ENCODE measurements at regions not wholly inside any gene's neighbourhood (a gene's known extent, or its start where the extent isn't known, plus 50 kb on each side); places are given as distances from the start of the nearest gene placed in this dataset.
A peak's percentile ranks its signal among the peaks of the same experiment; 100 is the strongest.

GRCh38 chr2:121095257-121096080 is 189.5 kb downstream of the TFCP2L1 start:
- peak in 1 of 2 donors; percentile 47 for DNase-seq

DNA sequence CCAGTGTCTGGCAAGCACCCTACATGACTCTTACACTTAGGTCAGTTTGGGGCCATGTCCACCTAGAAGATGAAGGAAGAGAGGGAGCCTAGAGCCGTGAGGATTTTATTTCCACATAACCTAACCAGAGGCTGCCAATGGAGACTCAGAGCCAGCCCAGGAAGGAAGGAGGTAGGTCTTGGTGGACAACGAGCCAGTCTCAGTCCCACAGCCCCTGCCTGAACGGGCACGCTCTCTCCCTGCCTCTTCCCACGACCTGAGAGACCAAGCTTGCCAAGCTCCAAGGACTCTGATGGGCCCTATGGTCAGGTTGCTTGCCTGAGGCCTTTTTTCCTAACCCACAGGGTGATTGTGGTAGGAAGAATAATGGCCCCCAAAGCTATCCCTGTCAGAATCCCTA is 188.4 kb downstream of the TFCP2L1 start:
- no peak for DNase-seq

DNA sequence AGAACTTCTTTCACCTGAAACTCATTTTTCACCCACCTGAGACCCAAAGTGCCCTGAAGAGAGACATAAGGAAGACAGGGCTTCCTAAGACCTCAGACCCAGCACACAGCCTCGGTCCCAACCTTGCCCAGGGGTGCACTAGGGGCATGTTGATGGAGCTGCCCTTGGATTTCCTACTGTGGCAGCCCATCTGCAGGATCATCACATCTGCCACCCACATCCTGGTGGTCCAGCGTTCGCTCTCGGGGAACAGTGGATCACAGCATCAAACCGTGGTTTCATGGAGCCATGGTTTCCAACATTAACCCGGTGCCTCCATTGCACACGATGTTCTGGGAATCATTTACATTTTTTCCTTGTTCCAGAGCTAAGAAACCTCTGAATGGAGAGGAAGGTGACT is 186.4 kb downstream of the TFCP2L1 start:
- DNase-seq: no peak

GRCh38 chr2:121099329-121100290 is 185.4 kb downstream of the TFCP2L1 start:
- DNase-seq: no peak

DNA sequence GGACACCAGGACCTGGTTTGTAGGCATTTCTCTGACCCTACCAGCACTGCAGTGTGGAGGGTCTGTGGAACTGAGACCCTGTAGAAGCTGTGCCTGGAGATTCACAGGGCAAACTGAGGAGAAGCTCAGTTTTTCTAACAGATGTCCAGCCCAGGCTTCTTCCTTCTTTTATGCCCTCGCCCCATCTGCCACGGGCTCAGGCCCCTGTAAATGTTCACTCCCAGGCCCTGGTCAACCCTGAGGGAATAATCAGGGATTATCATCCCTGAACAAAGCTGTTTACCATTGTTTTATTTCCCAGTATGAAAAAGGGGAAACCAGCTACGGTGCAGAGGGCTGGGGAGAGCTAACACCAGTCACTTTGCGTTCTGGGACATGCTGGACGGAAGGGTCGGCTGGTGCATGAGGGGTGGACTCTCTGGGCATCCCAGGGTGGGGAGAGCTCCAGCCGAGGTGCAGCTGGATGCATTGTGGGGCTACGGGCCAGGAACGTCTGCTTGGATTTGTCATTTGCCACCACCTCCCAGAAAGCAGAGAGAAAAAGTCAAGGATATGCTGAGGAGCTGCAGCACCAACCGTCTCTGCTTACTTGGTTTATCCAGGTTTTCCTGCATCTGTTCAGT is 183.8 kb downstream of the TFCP2L1 start:
- no peak for DNase-seq

DNA sequence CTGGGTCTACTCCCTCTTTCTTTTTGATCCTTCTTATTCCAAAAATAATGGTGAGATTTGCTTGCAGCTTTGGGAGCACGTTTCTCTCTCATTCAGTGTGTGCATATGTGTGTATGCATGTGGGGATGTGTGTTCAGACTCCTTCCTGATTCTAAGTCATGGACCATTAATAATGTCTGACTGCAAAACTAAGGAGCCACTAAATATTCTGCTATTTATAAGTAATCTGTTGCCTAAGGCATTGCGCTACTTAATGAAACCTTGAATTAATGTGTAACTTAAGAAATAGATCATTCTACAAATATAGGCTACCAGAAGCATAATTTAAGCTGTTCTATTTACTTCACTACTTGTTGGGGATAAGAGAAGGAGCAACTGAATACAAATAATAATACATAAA is 182.1 kb downstream of the TFCP2L1 start:
- DNase-seq: no peak

- no peak for DNase-seq
These were observed 181.0 kb downstream of the TFCP2L1 start for GRCh38 chr2:121103960-121104359.

- no peak for DNase-seq
These were observed 180.3 kb downstream of the TFCP2L1 start for GRCh38 chr2:121104721-121105141.

GRCh38 chr2:121110924-121111323 is 174.1 kb downstream of the TFCP2L1 start:
- no peak for DNase-seq

- DNase-seq: no peak
These were observed 166.1 kb downstream of the TFCP2L1 start for GRCh38 chr2:121118951-121119350.

DNA sequence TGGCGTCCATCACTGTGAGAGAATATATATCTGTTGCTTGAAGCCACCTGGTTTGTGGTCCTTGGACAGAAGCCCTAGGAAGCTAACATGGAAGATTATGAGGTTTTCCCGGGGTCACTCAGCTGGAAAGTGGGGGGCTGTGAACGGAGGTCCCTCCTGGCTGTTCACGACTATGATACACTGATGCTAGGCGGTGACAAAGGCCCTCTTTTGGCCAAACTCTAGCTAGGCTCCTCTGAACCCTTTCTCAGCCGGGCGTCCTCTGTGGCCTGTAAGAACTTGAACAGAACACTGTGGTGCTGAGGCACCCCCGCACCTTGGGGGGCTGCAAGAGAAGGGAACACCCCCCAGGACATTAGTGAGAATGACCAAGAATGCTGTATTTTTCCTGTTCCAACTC is 164.6 kb downstream of the TFCP2L1 start:
- no peak for DNase-seq

GRCh38 chr2:121120991-121121390 is 164.0 kb downstream of the TFCP2L1 start:
- no peak for DNase-seq

DNA sequence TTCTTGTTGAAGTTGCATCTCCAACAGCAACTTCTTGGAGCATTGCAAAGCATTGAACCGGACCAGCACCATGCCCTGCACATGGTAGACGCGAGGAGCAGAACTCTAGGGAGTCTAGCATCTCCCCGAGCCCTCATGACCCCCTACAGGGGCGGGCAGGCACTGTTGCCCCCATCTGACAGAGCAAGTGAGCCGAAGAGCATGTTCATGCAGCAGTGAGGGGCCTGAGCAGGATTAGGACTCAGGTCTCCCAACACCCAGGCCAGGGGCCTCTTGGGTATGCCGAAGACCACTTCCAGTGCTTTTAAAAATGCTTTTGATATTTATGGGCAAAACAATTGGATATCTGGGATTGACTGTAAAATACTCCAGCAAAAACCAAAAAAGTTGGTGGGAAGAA is 163.3 kb downstream of the TFCP2L1 start:
- no peak for DNase-seq

- DNase-seq: no peak
These were observed 161.7 kb downstream of the TFCP2L1 start for GRCh38 chr2:121123268-121123667.

- DNase-seq: no peak
These were observed 160.7 kb downstream of the TFCP2L1 start for GRCh38 chr2:121124330-121124729.

- no peak for DNase-seq
These were observed 159.7 kb downstream of the TFCP2L1 start for GRCh38 chr2:121125350-121125749.

DNA sequence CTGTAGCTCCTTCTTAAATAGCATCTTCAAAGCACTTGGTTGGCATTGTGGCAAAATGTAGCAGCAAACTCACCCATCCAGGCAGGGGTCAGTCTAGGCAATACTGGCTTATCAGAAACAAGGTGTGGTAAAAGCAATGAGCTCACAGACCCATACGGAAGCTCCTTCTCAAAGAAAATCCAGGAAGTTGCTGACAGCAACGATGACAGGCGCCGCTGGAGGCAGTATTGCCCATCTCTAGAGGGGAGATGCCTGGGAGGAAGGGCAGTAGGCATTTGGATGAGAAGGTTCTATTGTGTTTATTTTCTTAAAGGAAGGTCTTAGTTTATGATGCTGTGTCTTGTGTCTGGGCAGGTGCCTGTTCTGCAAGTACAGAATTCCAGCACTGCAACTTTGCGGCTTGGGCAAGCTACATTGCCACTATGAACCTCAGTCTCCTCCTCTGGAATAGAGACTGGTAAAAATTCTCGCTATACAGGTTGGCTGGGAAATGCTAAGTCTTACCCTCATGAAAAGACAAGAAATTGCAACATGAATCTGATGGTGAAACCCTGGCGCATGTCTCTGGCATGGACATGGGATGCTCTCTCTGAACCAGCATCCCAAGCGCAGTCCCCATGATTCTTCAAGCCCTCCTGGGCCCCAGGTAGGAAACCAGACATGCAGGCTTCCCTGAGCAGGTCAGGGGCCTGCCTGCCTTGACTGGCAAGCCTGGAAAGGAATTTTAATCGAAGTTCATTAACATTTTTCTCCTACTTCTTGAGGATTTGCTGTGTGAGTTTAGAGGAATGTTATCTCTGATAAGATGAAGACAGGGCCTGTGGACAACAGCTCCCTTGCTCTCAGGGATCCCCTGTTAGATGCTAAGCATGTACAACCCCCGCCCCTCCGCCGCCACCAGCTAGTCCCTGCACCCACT is 156.0 kb downstream of the TFCP2L1 start:
- peak in 1 of 2 donors; percentile 29 for DNase-seq

- DNase-seq: no peak
These were observed 155.3 kb downstream of the TFCP2L1 start for GRCh38 chr2:121129692-121130091.

- no peak for DNase-seq
These were observed 154.6 kb downstream of the TFCP2L1 start for GRCh38 chr2:121130301-121130850.

DNA sequence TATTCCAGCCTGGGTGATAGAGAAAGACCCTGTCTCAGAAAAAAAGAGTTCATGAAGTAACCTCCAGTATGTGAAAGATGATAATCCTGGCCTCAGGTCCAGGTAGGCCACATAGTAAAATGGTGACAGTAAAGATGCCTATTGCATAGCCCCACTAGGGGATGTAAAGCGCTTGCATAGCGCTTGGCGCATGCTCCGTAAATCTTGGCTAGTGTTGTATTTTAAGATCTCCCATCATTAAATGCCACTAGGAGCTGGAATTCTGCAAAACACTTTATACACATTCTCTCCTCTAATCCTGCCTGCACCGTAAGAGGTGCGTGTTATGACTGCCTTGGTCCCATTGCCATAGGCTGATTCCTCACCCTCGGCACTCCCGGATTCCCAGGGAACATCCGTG is 153.6 kb downstream of the TFCP2L1 start:
- DNase-seq: no peak

All from right lung (tissue), 2 donors.